Bronchial epithelial cell (primary cell): ENCODE measurements at regions not wholly inside any gene's neighbourhood (a gene's known extent, or its start where the extent isn't known, plus 50 kb on each side); places are given as distances from the start of the nearest gene placed in this dataset.
A peak's percentile ranks its signal among the peaks of the same experiment; 100 is the strongest.

Experiments used
- DNase-seq: peaks from one replicate; pipeline ENCODE4 v3.0.0-alpha.2; 2010; ENCODE audit warnings: low read depth
- FAIRE-seq: peaks from 2 replicates; lab custom pipeline; 2011; peaks lifted over from hg19 to GRCh38; lab: Jason Lieb, UNC
- H3K27me3 ChIP-seq: 2 replicates; pipeline ENCODE4 v1.5.1; 2011; ENCODE audit warnings: low read length; ENCODE audit not compliant: control insufficient read depth, insufficient read depth
- H3K36me3 ChIP-seq: 2 replicates; pipeline ENCODE4 v1.5.1; 2011; ENCODE audit warnings: low read length; ENCODE audit not compliant: control insufficient read depth, insufficient read depth
- H3K4me3 ChIP-seq: 2 replicates; pipeline ENCODE4 v1.5.1; 2011; ENCODE audit warnings: mild to moderate bottlenecking, low read depth, low read length, control low read depth
- TF ChIP-seq, protein P1 (sequence below): IDR thresholded peaks from 2 replicates; pipeline ENCODE4 v1.5.1; 2011; ENCODE audit warnings: mild to moderate bottlenecking, moderate library complexity, low read length, control low read depth, inconsistent platforms; ENCODE audit not compliant: insufficient read depth, severe bottlenecking

DNA sequence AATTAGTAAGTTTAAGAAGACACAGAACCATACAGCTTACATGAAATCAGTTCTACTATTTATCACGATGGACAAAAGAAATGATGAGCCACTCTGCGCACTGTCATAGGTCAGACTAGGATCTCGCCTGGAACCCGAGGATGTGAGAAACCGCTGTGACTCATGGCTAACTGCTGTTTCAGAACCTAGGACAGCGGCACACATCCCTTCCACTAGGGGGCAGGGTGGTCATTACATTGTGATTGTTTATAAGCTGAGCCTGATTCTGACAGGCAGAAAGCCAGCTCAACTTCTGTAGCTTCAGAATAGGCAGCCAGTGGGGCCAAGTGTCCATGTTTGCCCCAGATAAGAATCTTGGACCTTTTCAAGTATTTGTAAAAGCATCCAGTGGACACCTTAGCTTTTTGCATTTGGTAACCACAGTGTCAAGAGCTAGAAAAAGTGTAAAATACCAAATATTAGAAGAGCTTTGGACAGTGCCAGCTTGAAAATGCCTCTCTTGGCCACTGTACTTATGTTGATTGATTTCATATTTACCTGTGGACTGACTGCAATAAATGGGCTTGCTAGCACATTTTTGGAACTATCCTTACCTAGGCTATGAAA, 115.8 kb downstream of the KBTBD8 start:
- FAIRE-seq (peak; percentile 72), DNase-seq (peak; percentile 85)
- TF ChIP-seq, protein P1, sequence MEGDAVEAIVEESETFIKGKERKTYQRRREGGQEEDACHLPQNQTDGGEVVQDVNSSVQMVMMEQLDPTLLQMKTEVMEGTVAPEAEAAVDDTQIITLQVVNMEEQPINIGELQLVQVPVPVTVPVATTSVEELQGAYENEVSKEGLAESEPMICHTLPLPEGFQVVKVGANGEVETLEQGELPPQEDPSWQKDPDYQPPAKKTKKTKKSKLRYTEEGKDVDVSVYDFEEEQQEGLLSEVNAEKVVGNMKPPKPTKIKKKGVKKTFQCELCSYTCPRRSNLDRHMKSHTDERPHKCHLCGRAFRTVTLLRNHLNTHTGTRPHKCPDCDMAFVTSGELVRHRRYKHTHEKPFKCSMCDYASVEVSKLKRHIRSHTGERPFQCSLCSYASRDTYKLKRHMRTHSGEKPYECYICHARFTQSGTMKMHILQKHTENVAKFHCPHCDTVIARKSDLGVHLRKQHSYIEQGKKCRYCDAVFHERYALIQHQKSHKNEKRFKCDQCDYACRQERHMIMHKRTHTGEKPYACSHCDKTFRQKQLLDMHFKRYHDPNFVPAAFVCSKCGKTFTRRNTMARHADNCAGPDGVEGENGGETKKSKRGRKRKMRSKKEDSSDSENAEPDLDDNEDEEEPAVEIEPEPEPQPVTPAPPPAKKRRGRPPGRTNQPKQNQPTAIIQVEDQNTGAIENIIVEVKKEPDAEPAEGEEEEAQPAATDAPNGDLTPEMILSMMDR = peak; percentile 95
- Histone ChIP-seq H3K27me3 (no peaks in the 10 kb centered on the region), H3K36me3 (no peaks in the 10 kb centered on the region), H3K4me3 (no peak overlapping the region)

DNA sequence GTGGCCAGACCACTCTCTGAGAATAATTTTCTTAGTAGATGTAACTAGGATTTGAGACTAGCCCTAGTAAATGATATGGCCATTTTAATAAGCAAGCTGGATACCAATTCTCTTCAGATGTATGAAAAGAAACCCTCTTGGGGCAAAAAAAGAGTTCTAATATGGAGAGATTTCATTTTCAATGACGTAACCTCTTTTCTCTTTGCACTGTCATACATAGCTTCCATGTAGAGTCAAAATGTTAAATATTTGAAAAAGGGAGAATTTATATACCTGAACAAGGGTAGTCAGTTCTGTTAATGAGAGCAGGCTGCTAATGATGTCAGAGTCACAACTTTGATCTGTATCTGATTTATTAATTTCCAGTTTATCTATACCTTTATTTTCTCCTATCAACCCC, 120.0 kb downstream of the KBTBD8 start:
- TF ChIP-seq, protein P1 = no peak
- no peak overlapping the region for H3K4me3 ChIP-seq
- H3K27me3 ChIP-seq = no peaks in the 10 kb centered on the region
- FAIRE-seq (no peak), DNase-seq (no peak)
- no peaks in the 10 kb centered on the region for H3K36me3 ChIP-seq

DNA sequence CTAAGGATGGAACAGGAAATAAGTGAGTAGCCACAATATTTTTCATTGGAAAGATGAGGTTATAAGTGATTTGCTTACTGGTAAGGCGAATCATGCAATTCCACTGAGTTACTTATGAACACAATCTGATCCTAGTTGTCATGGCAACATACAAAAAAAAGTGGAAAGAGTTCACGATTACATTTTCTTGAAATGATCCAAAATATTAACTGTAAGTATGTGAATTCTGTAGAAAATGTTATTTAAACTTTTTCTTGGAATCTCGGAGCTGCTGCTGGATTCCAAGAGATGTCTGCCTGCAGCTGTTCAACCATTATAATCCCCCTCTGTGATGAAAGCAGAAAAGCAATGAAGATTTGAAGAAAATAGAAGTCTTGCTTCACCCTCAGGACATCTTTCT, 120.5 kb downstream of the KBTBD8 start:
- TF ChIP-seq, protein P1 = no peak
- H3K36me3 ChIP-seq = no peaks in the 10 kb centered on the region
- H3K27me3 ChIP-seq = no peaks in the 10 kb centered on the region
- FAIRE-seq (no peak), DNase-seq (no peak)
- no peak overlapping the region for H3K4me3 ChIP-seq

DNA sequence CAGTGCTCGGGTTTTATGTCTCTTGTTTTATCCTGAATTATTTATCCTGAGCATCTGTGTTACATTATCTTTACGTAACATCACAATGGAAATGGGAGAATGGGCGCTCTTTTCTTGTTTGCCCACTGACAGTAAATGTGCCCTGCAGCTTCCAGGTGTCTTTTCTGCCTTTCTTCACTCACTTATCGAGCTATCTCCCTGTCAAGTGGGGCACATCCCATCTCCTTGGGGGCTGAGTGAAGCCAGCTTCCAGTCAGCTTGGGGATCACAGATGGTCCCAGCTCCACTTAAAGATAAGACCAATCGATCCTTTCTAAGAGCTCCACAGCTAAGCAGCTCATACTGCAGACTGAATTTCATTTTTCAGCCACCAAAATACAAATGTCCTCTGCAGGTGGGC, 125.8 kb downstream of the KBTBD8 start:
- no peaks in the 10 kb centered on the region for H3K36me3 ChIP-seq
- no peak for FAIRE-seq
- no peaks in the 10 kb centered on the region for H3K27me3 ChIP-seq
- TF ChIP-seq, protein P1 = no peak
- H3K4me3 ChIP-seq = no peak overlapping the region
- DNase-seq = no peak

DNA sequence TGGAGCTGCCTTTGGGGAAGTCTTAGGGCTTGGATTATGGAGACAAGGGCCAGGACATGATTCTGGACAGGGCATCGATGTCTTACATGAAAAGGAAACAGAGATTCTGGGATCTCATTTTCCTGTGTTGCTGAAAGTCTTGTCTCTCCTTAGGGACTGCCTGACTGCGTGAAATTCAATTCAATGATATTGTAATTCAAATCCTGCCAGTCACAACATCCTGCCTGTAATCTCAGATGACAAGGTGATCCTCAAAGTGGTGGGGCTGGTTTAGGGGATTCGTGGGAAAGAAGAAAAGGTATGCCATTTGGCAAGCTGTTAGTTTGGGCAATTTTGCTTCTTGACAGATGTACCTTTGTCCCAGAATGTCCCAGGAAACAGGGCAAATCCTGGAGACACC, 129.1 kb downstream of the KBTBD8 start:
- no peak for FAIRE-seq
- no peak overlapping the region for H3K4me3 ChIP-seq
- TF ChIP-seq, protein P1 = no peak
- DNase-seq = no peak
- H3K27me3 ChIP-seq = no peaks in the 10 kb centered on the region
- no peaks in the 10 kb centered on the region for H3K36me3 ChIP-seq

DNA sequence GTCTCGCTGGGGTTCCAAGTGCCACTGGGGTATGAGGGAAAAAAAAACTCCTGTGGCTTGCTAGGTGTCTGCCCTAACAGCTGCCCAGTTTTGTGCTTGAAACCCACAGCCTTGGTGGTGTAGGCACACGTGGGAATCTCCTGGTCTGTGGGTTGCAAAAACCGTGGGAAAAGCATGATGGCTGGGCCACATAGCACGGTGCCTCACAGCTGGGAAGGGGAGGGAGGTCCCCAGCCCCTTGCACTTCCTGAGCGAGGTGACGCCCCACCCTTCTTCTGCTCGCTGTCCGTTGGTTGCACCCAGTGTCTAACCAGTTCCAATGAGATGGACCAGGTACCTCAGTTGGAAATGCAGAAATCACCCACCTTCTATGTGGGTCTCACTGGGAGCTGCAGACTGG, 144.3 kb downstream of the KBTBD8 start:
- DNase-seq (no peak), FAIRE-seq (no peak)
- no peaks in the 10 kb centered on the region for H3K27me3 ChIP-seq
- TF ChIP-seq, protein P1 = no peak
- no peak overlapping the region for H3K4me3 ChIP-seq
- no peaks in the 10 kb centered on the region for H3K36me3 ChIP-seq
